ENCODE measurements at regions not wholly inside any gene's neighbourhood (a gene's known extent, or its start where the extent isn't known, plus 50 kb on each side); places are given as distances from the start of the nearest gene placed in this dataset.
"Not testable (repeated sequence)": the region's sequence is repeated elsewhere in the genome, so short reads cannot be mapped to it uniquely, and the experiment has no call there.

DNA sequence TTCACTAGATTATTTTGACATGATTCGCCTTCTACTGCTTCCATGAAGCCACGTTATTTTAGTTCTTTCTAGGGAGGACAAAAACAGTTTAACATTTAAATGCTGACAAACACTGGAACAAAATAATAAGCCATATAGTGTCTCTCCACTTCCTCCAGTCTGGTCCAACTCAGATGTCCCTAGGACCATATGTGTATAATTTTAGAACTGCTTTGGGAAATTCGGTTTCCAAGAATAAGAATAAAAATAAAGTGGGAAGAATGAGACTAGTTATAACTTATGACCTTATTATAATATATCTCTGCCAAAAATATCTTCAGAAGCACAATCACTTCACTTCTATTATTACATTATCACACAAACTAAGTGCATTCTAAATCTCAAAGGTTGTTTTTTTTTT is 164.4 kb upstream of the POF1B start:
- Histone ChIP-seq H3K4me1 (ENCODE audit: control insufficient read depth, extremely low read depth, insufficient read depth, low read length) (no peaks in the 10 kb centered on the region), H3K27ac (ENCODE audit: control insufficient read depth, insufficient read depth, low read length) (no peak overlapping the region), H3K27me3 (ENCODE audit: control insufficient read depth, extremely low read depth, insufficient read depth, low read length) (no peaks in the 10 kb centered on the region), H3K4me2 (ENCODE audit: control insufficient read depth, extremely low read depth, insufficient read depth, low read depth, low read length) (no peak overlapping the region), H2AFZ (ENCODE audit: control insufficient read depth, low read length) (no peak overlapping the region), H3K9me1 (ENCODE audit: control insufficient read depth, extremely low read depth, insufficient read depth, low read length) (no peaks in the 10 kb centered on the region), H3K9me3 (ENCODE audit: control insufficient read depth, low read depth, low read length) (no peaks in the 10 kb centered on the region), H4K20me1 (ENCODE audit: control insufficient read depth, extremely low read depth, insufficient read depth, low read length) (no peaks in the 10 kb centered on the region), H3K4me3 (ENCODE audit: control insufficient read depth in 2 of 3, extremely low read depth in 1 of 3, insufficient read depth in 2 of 3, low read depth in 1 of 3, low read length in 3 of 3) (no peak overlapping the region), H3K79me2 (ENCODE audit: control insufficient read depth, insufficient read depth, low read length) (no peaks in the 10 kb centered on the region), H3K36me3 (ENCODE audit: control insufficient read depth in 2 of 2, extremely low read depth in 1 of 2, insufficient read depth in 2 of 2, low read length in 2 of 2) (no peaks in the 10 kb centered on the region), H3K9ac (ENCODE audit: control insufficient read depth, extremely low read depth, insufficient read depth, low read length) (no peak overlapping the region)
- dilution Hi-C loops (cut with MboI; ENCODE audit: extremely low pct_ligation_motif_present, low sequenced_read_pairs) = loop anchor here (25.0 kb wide), 1 partner anchor 432 kb away; no protein-coding TSS in a partner anchor
- TF ChIP-seq CTCF (optimal IDR thresholded peaks at IDR 0.05 in 1 of 3, IDR thresholded peaks at IDR 0.05 in 1 of 3, conservative IDR thresholded peaks at IDR 0.05 in 1 of 3; ENCODE audit: extremely low read depth in 1 of 3, insufficient read depth in 2 of 3, low read length in 3 of 3) (no peak), EZH2 (IDR thresholded peaks at IDR 0.05; ENCODE audit: low read length) (no peak)
- DNase-seq (ENCODE audit: low read depth, low spot score) (no peak), FAIRE-seq (no peak)

- dilution Hi-C loops (cut with MboI; ENCODE audit: extremely low pct_ligation_motif_present, low sequenced_read_pairs) = loop anchor here (25.0 kb wide), 1 partner anchor 417 kb away; no protein-coding TSS in a partner anchor
- not testable (repeated sequence) for H3K9me1 ChIP-seq (ENCODE audit: control insufficient read depth, extremely low read depth, insufficient read depth, low read length); H3K9ac ChIP-seq (ENCODE audit: control insufficient read depth, extremely low read depth, insufficient read depth, low read length); H3K27ac ChIP-seq (ENCODE audit: control insufficient read depth, insufficient read depth, low read length); H3K9me3 ChIP-seq (ENCODE audit: control insufficient read depth, low read depth, low read length); H3K79me2 ChIP-seq (ENCODE audit: control insufficient read depth, insufficient read depth, low read length); H2AFZ ChIP-seq (ENCODE audit: control insufficient read depth, low read length); H4K20me1 ChIP-seq (ENCODE audit: control insufficient read depth, extremely low read depth, insufficient read depth, low read length); DNase-seq (ENCODE audit: low read depth, low spot score); H3K4me1 ChIP-seq (ENCODE audit: control insufficient read depth, extremely low read depth, insufficient read depth, low read length); H3K27me3 ChIP-seq (ENCODE audit: control insufficient read depth, extremely low read depth, insufficient read depth, low read length); H3K36me3 ChIP-seq (ENCODE audit: control insufficient read depth in 2 of 2, extremely low read depth in 1 of 2, insufficient read depth in 2 of 2, low read length in 2 of 2); FAIRE-seq; H3K4me3 ChIP-seq (ENCODE audit: control insufficient read depth in 2 of 3, extremely low read depth in 1 of 3, insufficient read depth in 2 of 3, low read depth in 1 of 3, low read length in 3 of 3); H3K4me2 ChIP-seq (ENCODE audit: control insufficient read depth, extremely low read depth, insufficient read depth, low read depth, low read length)
These were observed 149.7 kb upstream of the POF1B start for GRCh38 chrX:85529141-85529540.

GRCh38 chrX:85517994-85518718 is 138.7 kb upstream of the POF1B start:
- Histone ChIP-seq H4K20me1 (ENCODE audit: control insufficient read depth, extremely low read depth, insufficient read depth, low read length) (no peaks in the 10 kb centered on the region), H2AFZ (ENCODE audit: control insufficient read depth, low read length) (no peak overlapping the region), H3K9ac (ENCODE audit: control insufficient read depth, extremely low read depth, insufficient read depth, low read length) (no peak overlapping the region), H3K4me1 (ENCODE audit: control insufficient read depth, extremely low read depth, insufficient read depth, low read length) (no peaks in the 10 kb centered on the region), H3K36me3 (ENCODE audit: control insufficient read depth in 2 of 2, extremely low read depth in 1 of 2, insufficient read depth in 2 of 2, low read length in 2 of 2) (no peaks in the 10 kb centered on the region), H3K9me1 (ENCODE audit: control insufficient read depth, extremely low read depth, insufficient read depth, low read length) (no peaks in the 10 kb centered on the region), H3K27ac (ENCODE audit: control insufficient read depth, insufficient read depth, low read length) (no peak overlapping the region), H3K79me2 (ENCODE audit: control insufficient read depth, insufficient read depth, low read length) (no peaks in the 10 kb centered on the region), H3K9me3 (ENCODE audit: control insufficient read depth, low read depth, low read length) (no peaks in the 10 kb centered on the region), H3K27me3 (ENCODE audit: control insufficient read depth, extremely low read depth, insufficient read depth, low read length) (no peaks in the 10 kb centered on the region), H3K4me3 (ENCODE audit: control insufficient read depth in 2 of 3, extremely low read depth in 1 of 3, insufficient read depth in 2 of 3, low read depth in 1 of 3, low read length in 3 of 3) (no peak overlapping the region), H3K4me2 (ENCODE audit: control insufficient read depth, extremely low read depth, insufficient read depth, low read depth, low read length) (no peak overlapping the region)
- dilution Hi-C loops (cut with MboI; ENCODE audit: extremely low pct_ligation_motif_present, low sequenced_read_pairs) = no loop called here
- FAIRE-seq (no peak), DNase-seq (ENCODE audit: low read depth, low spot score) (no peak)
- TF ChIP-seq EZH2 (IDR thresholded peaks at IDR 0.05; ENCODE audit: low read length) = no peak
- no peak for TF ChIP-seq CTCF (optimal IDR thresholded peaks at IDR 0.05 in 1 of 3, IDR thresholded peaks at IDR 0.05 in 1 of 3, conservative IDR thresholded peaks at IDR 0.05 in 1 of 3; ENCODE audit: extremely low read depth in 1 of 3, insufficient read depth in 2 of 3, low read length in 3 of 3)
